H1 (cell line): ENCODE measurements at regions not wholly inside any gene's neighbourhood (a gene's known extent, or its start where the extent isn't known, plus 50 kb on each side); places are given as distances from the start of the nearest gene placed in this dataset.

ENCODE experiments used
- CTCF ChIA-PET: fragments of 300-600 bp; sonication (Branson Sonifier 250); formaldehyde crosslinking; loops from one replicate; lab custom pipeline; 2021; ENCODE audit not compliant: partially characterized antibody; lab: Charles Lee
- POLR2A ChIA-PET: fragments of 300-600 bp; sonication (Branson Sonifier 250); formaldehyde crosslinking; loops from one replicate; lab custom pipeline; 2021; ENCODE audit warnings: inconsistent platforms; ENCODE audit not compliant: partially characterized antibody; lab: Charles Lee
- DNase-seq, 2 experiments: peaks; one replicate each; pipeline versions ENCODE4 v3.0.0 to v3.0.0-alpha.2; 2010 to 2022; ENCODE audit warnings: low spot score in 2 of 2, low read depth in 1 of 2, mixed read lengths in 1 of 2
- FAIRE-seq: peaks from 2 replicates; lab custom pipeline; 2011; peaks lifted over from hg19 to GRCh38; lab: Jason Lieb, UNC
- H2AFZ ChIP-seq: 2 replicates; pipeline ENCODE4 v1.8.1; 2012; ENCODE audit warnings: low read length, inconsistent platforms
- H2AK5ac ChIP-seq: 2 replicates; pipeline ENCODE4 v1.6.1; 2013; ENCODE audit warnings: low read depth, low read length
- H2BK120ac ChIP-seq: replicated peaks from 2 replicates; pipeline ENCODE3; 2013; ENCODE audit warnings: low read depth, low read length, inconsistent platforms
- H2BK12ac ChIP-seq: 2 replicates; pipeline ENCODE4 v1.6.1; 2013; ENCODE audit warnings: low read depth, low read length
- H2BK15ac ChIP-seq: 2 replicates; pipeline ENCODE4 v1.6.1; 2013; ENCODE audit warnings: low read length
- H2BK20ac ChIP-seq: 2 replicates; pipeline ENCODE4 v1.6.1; 2013; ENCODE audit warnings: low read length
- H2BK5ac ChIP-seq: 2 replicates; pipeline ENCODE4 v1.6.1; 2013; ENCODE audit warnings: low read depth, low read length
- H3K14ac ChIP-seq: 2 replicates; pipeline ENCODE4 v1.6.1; 2013; ENCODE audit warnings: inconsistent platforms; ENCODE audit not compliant: insufficient read length
- H3K18ac ChIP-seq: 2 replicates; pipeline ENCODE4 v1.6.1; 2013; ENCODE audit warnings: low read length; ENCODE audit errors: extremely low read depth
- H3K23ac ChIP-seq: 2 replicates; pipeline ENCODE4 v1.6.1; 2013; ENCODE audit warnings: inconsistent platforms; ENCODE audit not compliant: insufficient read length
- H3K23me2 ChIP-seq: 2 replicates; pipeline ENCODE4 v1.6.1; 2013; ENCODE audit warnings: low read depth, low read length
- H3K27ac ChIP-seq: 2 replicates; pipeline ENCODE4 v1.6.1; 2011; ENCODE audit warnings: low read depth, low read length, inconsistent platforms
- H3K27me3 ChIP-seq, 4 experiments: replicated peaks in 1 of 4; 1 replicate in 1 of 4; 2 replicates in 3 of 4; pipeline versions ENCODE4 v1.6.1 to v1.8.1; 2011 to 2013; ENCODE audit warnings: low read length in 3 of 4, mild to moderate bottlenecking in 3 of 4, inconsistent platforms in 2 of 4, mixed read lengths in 2 of 4, moderate library complexity in 1 of 4; ENCODE audit not compliant: control insufficient read depth in 3 of 4, insufficient read depth in 3 of 4; ENCODE audit errors: extremely low read depth in 1 of 4
- H3K36me3 ChIP-seq, 4 experiments: 2 replicates each; pipeline versions ENCODE4 v1.6.1 to v1.8.1; 2011 to 2013; ENCODE audit warnings: mild to moderate bottlenecking in 4 of 4, low read length in 3 of 4, moderate library complexity in 2 of 4, control low read depth in 1 of 4, inconsistent platforms in 1 of 4; ENCODE audit not compliant: insufficient read depth in 4 of 4, control insufficient read depth in 2 of 4
- H3K4ac ChIP-seq: replicated peaks from 2 replicates; pipeline ENCODE3; 2013; ENCODE audit warnings: low read length, low read depth, mixed read lengths, inconsistent platforms; ENCODE audit not compliant: insufficient read length
- H3K4me1 ChIP-seq, 4 experiments: replicated peaks in 1 of 4; 1 replicate in 1 of 4; 2 replicates in 3 of 4; pipeline versions ENCODE4 v1.6.1 to v1.8.1; 2011 to 2013; ENCODE audit warnings: low read length in 3 of 4, inconsistent platforms in 2 of 4, mixed read lengths in 1 of 4; ENCODE audit not compliant: insufficient read depth in 4 of 4, control insufficient read depth in 3 of 4
- H3K4me2 ChIP-seq, 2 experiments: 2 replicates each; pipeline versions ENCODE4 v1.6.1 to v1.8.1; 2011 to 2013; ENCODE audit warnings: low read depth in 2 of 2, low read length in 2 of 2, control low read depth in 1 of 2, inconsistent platforms in 1 of 2, mild to moderate bottlenecking in 1 of 2; ENCODE audit not compliant: insufficient read depth in 1 of 2
- H3K4me3 ChIP-seq, 4 experiments: fragments of 200-600, 300-600 bp in 1 of 4; sonication (generic), shearing (Covaris generic), sonication (Bioruptor Twin) in 1 of 4; 2 replicates each; pipeline versions ENCODE4 v1.5.1 to v1.8.1; 2011 to 2016; ENCODE audit warnings: low read length in 4 of 4, low read depth in 3 of 4, control low read depth in 2 of 4, inconsistent platforms in 2 of 4, mild to moderate bottlenecking in 2 of 4, mixed read lengths in 1 of 4, moderate library complexity in 1 of 4; ENCODE audit not compliant: insufficient read depth in 2 of 4; ENCODE audit errors: extremely low read depth in 1 of 4
- H3K56ac ChIP-seq: replicated peaks from 2 replicates; pipeline ENCODE3; 2013; ENCODE audit warnings: low read depth, mild to moderate bottlenecking, mixed read lengths, low read length, inconsistent platforms; ENCODE audit not compliant: insufficient read length
- H3K79me1 ChIP-seq: 2 replicates; pipeline ENCODE4 v1.6.1; 2013; ENCODE audit warnings: low read depth, low read length, control low read depth
- H3K79me2 ChIP-seq, 2 experiments: 2 replicates each; pipeline versions ENCODE4 v1.6.1 to v1.8.1; 2012 to 2013; ENCODE audit warnings: low read length in 2 of 2, mild to moderate bottlenecking in 2 of 2, inconsistent platforms in 1 of 2; ENCODE audit not compliant: insufficient read depth in 2 of 2, control insufficient read depth in 1 of 2
- H3K9ac ChIP-seq, 4 experiments: replicated peaks in 1 of 4; 1 replicate in 1 of 4; 2 replicates in 3 of 4; pipeline versions ENCODE4 v1.6.1 to v1.8.1; 2011 to 2013; ENCODE audit warnings: low read depth in 3 of 4, low read length in 3 of 4, control low read depth in 2 of 4, mild to moderate bottlenecking in 2 of 4, moderate library complexity in 2 of 4, inconsistent platforms in 1 of 4; ENCODE audit errors: extremely low read depth in 1 of 4
- H3K9me3 ChIP-seq, 2 experiments: 2 replicates each; pipeline versions ENCODE4 v1.6.1 to v1.8.1; 2012 to 2013; ENCODE audit warnings: mild to moderate bottlenecking in 2 of 2, moderate library complexity in 2 of 2, control low read depth in 1 of 2, inconsistent platforms in 1 of 2, low read depth in 1 of 2, low read length in 1 of 2, mixed read lengths in 1 of 2; ENCODE audit not compliant: insufficient read depth in 2 of 2
- H4K20me1 ChIP-seq, 2 experiments: replicated peaks in 1 of 2; 2 replicates each; pipeline versions ENCODE3 to v1.8.1; 2011 to 2013; ENCODE audit warnings: inconsistent platforms in 2 of 2, low read length in 2 of 2, mild to moderate bottlenecking in 1 of 2; ENCODE audit not compliant: insufficient read depth in 2 of 2, control insufficient read depth in 1 of 2
- H4K5ac ChIP-seq: 2 replicates; pipeline ENCODE4 v1.6.1; 2013; ENCODE audit warnings: low read length, low read depth, mixed read lengths, inconsistent platforms; ENCODE audit not compliant: insufficient read length
- H4K8ac ChIP-seq: 2 replicates; pipeline ENCODE4 v1.8.0; 2013; ENCODE audit warnings: mild to moderate bottlenecking, moderate library complexity, low read length, inconsistent platforms; ENCODE audit not compliant: insufficient read depth; ENCODE audit errors: extremely low read depth
- H4K91ac ChIP-seq: replicated peaks from 2 replicates; pipeline ENCODE3; 2013; ENCODE audit warnings: low read length, mixed read lengths, inconsistent platforms; ENCODE audit not compliant: insufficient read length
- ATF2 ChIP-seq: IDR thresholded peaks from 2 replicates; pipeline ENCODE4 v1.6.1; 2012; ENCODE audit warnings: low read length, inconsistent platforms
- BACH1 ChIP-seq: IDR thresholded peaks from 2 replicates; pipeline ENCODE4 v1.6.1; 2012; ENCODE audit warnings: low read length, improper control_type of control experiment
- CEBPB ChIP-seq: IDR thresholded peaks from 2 replicates; pipeline ENCODE4 v1.6.1; 2012; ENCODE audit warnings: low read depth, low read length
- CTBP2 ChIP-seq: IDR thresholded peaks from 2 replicates; pipeline ENCODE4 v1.7.0; 2011; ENCODE audit warnings: borderline replicate concordance, mild to moderate bottlenecking, moderate library complexity, mixed read lengths, low read length; ENCODE audit not compliant: insufficient read depth, insufficient read length
- CTCF ChIP-seq, 3 experiments: IDR thresholded peaks; 1 replicate in 2 of 3; 2 replicates in 1 of 3; pipeline versions ENCODE4 v1.5.1 to v1.6.1; 2011; ENCODE audit warnings: low read length in 3 of 3, mild to moderate bottlenecking in 3 of 3, inconsistent platforms in 2 of 3, low read depth in 1 of 3, moderate library complexity in 1 of 3; ENCODE audit not compliant: insufficient read depth in 1 of 3; ENCODE audit errors: control extremely low read depth in 1 of 3
- NANOG ChIP-seq: IDR thresholded peaks from 2 replicates; pipeline ENCODE4 v1.6.1; 2011; ENCODE audit warnings: low read length, low read depth, mild to moderate bottlenecking, inconsistent platforms; ENCODE audit not compliant: insufficient read depth, poor library complexity, severe bottlenecking
- RAD21 ChIP-seq, 2 experiments: IDR thresholded peaks in 1 of 2; conservative IDR thresholded peaks in 1 of 2; 2 replicates each; pipeline ENCODE4 v1.6.1; 2011; ENCODE audit warnings: low read depth in 2 of 2, low read length in 2 of 2, improper control_type of control experiment in 1 of 2, inconsistent platforms in 1 of 2, mild to moderate bottlenecking in 1 of 2, moderate library complexity in 1 of 2
- RFX5 ChIP-seq: IDR thresholded peaks from 2 replicates; pipeline ENCODE4 v1.6.1; 2011; ENCODE audit warnings: low read depth, low read length, improper control_type of control experiment, borderline replicate concordance
- SP2 ChIP-seq: IDR thresholded peaks from 2 replicates; pipeline ENCODE4 v1.6.1; 2012; ENCODE audit warnings: mild to moderate bottlenecking, low read length, inconsistent platforms
- SP4 ChIP-seq: IDR thresholded peaks from 2 replicates; pipeline ENCODE4 v1.6.1; 2012; ENCODE audit warnings: low read length, inconsistent platforms
- TEAD4 ChIP-seq: IDR thresholded peaks from 2 replicates; pipeline ENCODE4 v1.6.1; 2012; ENCODE audit warnings: low read depth, low read length, inconsistent platforms, mixed read lengths
- WGBS, 2 experiments: shearing (Covaris generic) in 1 of 2; methylation state at CpG; one replicate each; pipeline versions ENCODE4 v1.1.6 to v1.1.7; 2013 to 2015; ENCODE audit warnings: low lambda C conversion rate in 2 of 2, mixed read lengths in 2 of 2, inconsistent platforms in 1 of 2, low coverage in 1 of 2, missing lambda C conversion rate in 1 of 2; ENCODE audit not compliant: insufficient replicate concordance in 2 of 2, insufficient coverage in 1 of 2, insufficient read length in 1 of 2; ENCODE audit errors: extremely low coverage in 1 of 2, missing lambda C conversion rate in 1 of 2; 5-methylcytosine and 5-hydroxymethylcytosine counted together

DNA sequence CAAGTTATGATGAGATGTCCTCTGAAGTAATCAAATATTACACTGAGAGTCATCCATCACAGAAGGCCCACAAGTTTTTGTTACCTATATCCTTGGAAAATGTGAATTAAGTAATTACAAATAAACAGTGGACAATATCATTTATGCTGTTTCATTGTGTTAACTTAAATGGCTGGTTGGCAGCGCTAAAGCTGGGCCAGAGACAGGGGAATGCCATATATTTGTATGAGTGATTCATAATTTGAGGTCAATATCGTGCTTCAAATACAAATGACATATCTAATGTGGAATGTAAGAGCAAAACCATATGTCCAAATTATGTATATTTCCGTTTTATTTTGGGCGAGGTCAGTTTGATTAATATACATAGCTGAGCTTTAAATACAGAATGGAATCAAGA is 1556.2 kb downstream of the SLITRK5 start:
- WGBS, 2 experiments: 69% methylated on average over 4 of the region's 4 CpGs; no CpG with 5 or more reads in 1 of the 2 experiments
- FAIRE-seq: no peak
- Histone ChIP-seq H2BK20ac (no peak overlapping the region), H4K5ac (no peak overlapping the region), H2BK120ac (no peak overlapping the region), H3K79me1 (no peaks in the 10 kb centered on the region), H3K4ac (no peak overlapping the region), H2AFZ (no peak overlapping the region), H3K9ac (no peak overlapping the region), H4K91ac (no peak overlapping the region), H3K18ac (no peak overlapping the region), H3K27ac (no peak overlapping the region), H2AK5ac (no peak overlapping the region), H3K4me2 (no peak overlapping the region), H3K27me3 (no peaks in the 10 kb centered on the region), H2BK5ac (no peak overlapping the region), H4K8ac (no peak overlapping the region), H3K4me1 (no peaks in the 10 kb centered on the region), H4K20me1 (no peaks in the 10 kb centered on the region), H3K23me2 (no peaks in the 10 kb centered on the region), H3K79me2 (no peaks in the 10 kb centered on the region), H3K9me3 (no peaks in the 10 kb centered on the region; a peak in 1 of 4 replicates), H2BK12ac (no peak overlapping the region), H3K36me3 (no peaks in the 10 kb centered on the region), H3K23ac (no peak overlapping the region), H3K14ac (no peak overlapping the region), H3K4me3 (no peak overlapping the region), H2BK15ac (no peak overlapping the region), H3K56ac (no peak overlapping the region)
- CTCF ChIA-PET: no interaction called here
- no peak for DNase-seq
- POLR2A ChIA-PET: no interaction called here
- no peak for TF ChIP-seq CEBPB
- TF ChIP-seq SP4: no peak
- TF ChIP-seq BACH1: no peak
- no peak for TF ChIP-seq CTBP2
- no peak for TF ChIP-seq SP2
- TF ChIP-seq RFX5: no peak
- TF ChIP-seq TEAD4: no peak
- no peak for TF ChIP-seq RAD21 (IDR thresholded peaks at IDR 0.05 in 1 of 2, conservative IDR thresholded peaks at IDR 0.05 in 1 of 2; ENCODE audit: low read depth in 2 of 2, low read length in 2 of 2)
- no peak for TF ChIP-seq CTCF (IDR thresholded peaks at IDR 0.05; ENCODE audit: control extremely low read depth in 1 of 3, insufficient read depth in 1 of 3, low read depth in 1 of 3, low read length in 3 of 3)
- no peak for TF ChIP-seq NANOG
- TF ChIP-seq ATF2: no peak
